ENCODE measurements at regions not wholly inside any gene's neighbourhood (a gene's known extent, or its start where the extent isn't known, plus 50 kb on each side); places are given as distances from the start of the nearest gene placed in this dataset.

GRCh38 chr12:91364471-91365184, 182.0 kb upstream of the DCN start:
- ChIA-PET POLR2A (no interaction called here), CTCF (no interaction called here)
- intact Hi-C loops (cut with micrococcal nuclease; ENCODE audit: unreplicated experiment) = loop anchor here (5.0 kb wide), 2 partner anchors 1208 to 1288 kb away; no protein-coding TSS in a partner anchor
- ATAC-seq = no peak
- no peak overlapping the region for H3K27ac ChIP-seq (ENCODE audit: low read length)
- no TSS peak for BruUV-seq (replicated peaks)
- H3K9me3 ChIP-seq (ENCODE audit: control insufficient read depth, insufficient read depth, low read depth, low read length) = no peaks in the 10 kb centered on the region
- no peak overlapping the region for H3K4me3 ChIP-seq (ENCODE audit: low read depth in 2 of 2, low read length in 2 of 2)
- no peaks in the 10 kb centered on the region for H3K4me1 ChIP-seq (ENCODE audit: control insufficient read depth, insufficient read depth, low read length)
- in situ Hi-C loops (cut with HindIII; ENCODE audit: low pct_unique_long_range_greater_than_20kb, low sequenced_read_pairs) = no loop called here
- no peak for DNase-seq (ENCODE audit: low read depth, low spot score)
- TF ChIP-seq CTCF (IDR thresholded peaks at IDR 0.05) = no peak
- TF ChIP-seq POLR2AphosphoS5 (IDR thresholded peaks at IDR 0.05; ENCODE audit: low read depth, low read length) = no peak
- TF ChIP-seq SIN3A (IDR thresholded peaks at IDR 0.05; ENCODE audit: borderline replicate concordance, insufficient read depth, low read depth, low read length) = no peak
- TF ChIP-seq REST (IDR thresholded peaks at IDR 0.05; ENCODE audit: insufficient read depth in 1 of 2, low read depth in 2 of 2, low read length in 1 of 2) = no peak
- no peak for TF ChIP-seq TCF7L2 (IDR thresholded peaks at IDR 0.05; ENCODE audit: low read depth, low read length)
- H3K27me3 ChIP-seq (ENCODE audit: control insufficient read depth, insufficient read depth, low read length) = peaks cover 3% of the 10 kb centered on the region
- no peaks in the 10 kb centered on the region for H3K36me3 ChIP-seq (ENCODE audit: control insufficient read depth, insufficient read depth, low read length)

GRCh38 chr12:91361864-91362263, 179.2 kb upstream of the DCN start:
- no peaks in the 10 kb centered on the region for H3K4me1 ChIP-seq (ENCODE audit: control insufficient read depth, insufficient read depth, low read length)

More at GRCh38 chr12:91361864-91362263, 179.2 kb upstream of the DCN start:
- BruUV-seq (replicated peaks) = no TSS peak
- CTCF ChIA-PET = interaction anchor here (0.7 kb wide), 3 partner anchors 20 to 1566 kb away, joined by 5 to 8 read pairs (median 6); no protein-coding TSS in a partner anchor
- Histone ChIP-seq H3K4me3 (ENCODE audit: low read depth in 2 of 2, low read length in 2 of 2) (no peak overlapping the region), H3K9me3 (ENCODE audit: control insufficient read depth, insufficient read depth, low read depth, low read length) (no peaks in the 10 kb centered on the region), H3K36me3 (ENCODE audit: control insufficient read depth, insufficient read depth, low read length) (no peaks in the 10 kb centered on the region), H3K27me3 (ENCODE audit: control insufficient read depth, insufficient read depth, low read length) (peaks cover 8% of the 10 kb centered on the region), H3K27ac (ENCODE audit: low read length) (no peak overlapping the region)
- TF ChIP-seq CTCF (IDR thresholded peaks at IDR 0.05) = peak; percentile 73; the same call in 1 of the 2 replicates
- TF ChIP-seq POLR2AphosphoS5 (IDR thresholded peaks at IDR 0.05; ENCODE audit: low read depth, low read length) = no peak
- no peak for TF ChIP-seq SIN3A (IDR thresholded peaks at IDR 0.05; ENCODE audit: borderline replicate concordance, insufficient read depth, low read depth, low read length)
- no peak for TF ChIP-seq REST (IDR thresholded peaks at IDR 0.05; ENCODE audit: insufficient read depth in 1 of 2, low read depth in 2 of 2, low read length in 1 of 2)
- no peak for TF ChIP-seq TCF7L2 (IDR thresholded peaks at IDR 0.05; ENCODE audit: low read depth, low read length)
- DNase-seq (ENCODE audit: low read depth, low spot score) (no peak), ATAC-seq (0 out of 2 replicates have a peak, but pooled peaks have one; percentile 58)
- in situ Hi-C loops (cut with HindIII; ENCODE audit: low pct_unique_long_range_greater_than_20kb, low sequenced_read_pairs) (no loop called here), intact Hi-C loops (cut with micrococcal nuclease; ENCODE audit: unreplicated experiment) (loop anchor here (5.0 kb wide), 2 partner anchors 1210 to 1290 kb away; no protein-coding TSS in a partner anchor)
- POLR2A ChIA-PET = interaction anchor here (0.7 kb wide), 1 partner anchor 1298 kb away, joined by 3 read pairs; no protein-coding TSS in a partner anchor
